Epithelial cell of proximal tubule (primary cell): ENCODE measurements at regions not wholly inside any gene's neighbourhood (a gene's known extent, or its start where the extent isn't known, plus 50 kb on each side); places are given as distances from the start of the nearest gene placed in this dataset.

Experiments used
- DNase-seq: peaks from one replicate; pipeline ENCODE4 v3.0.0-alpha.2; 2011; ENCODE audit warnings: low read depth
- H3K4me3 ChIP-seq: 2 replicates; pipeline ENCODE4 v1.5.1; 2011; ENCODE audit warnings: low read depth, mild to moderate bottlenecking, low read length
- TF ChIP-seq, protein P1 (sequence below): conservative IDR thresholded peaks from 2 replicates; pipeline ENCODE4 v1.5.1; 2012; ENCODE audit warnings: low read depth, mild to moderate bottlenecking, low read length

DNA sequence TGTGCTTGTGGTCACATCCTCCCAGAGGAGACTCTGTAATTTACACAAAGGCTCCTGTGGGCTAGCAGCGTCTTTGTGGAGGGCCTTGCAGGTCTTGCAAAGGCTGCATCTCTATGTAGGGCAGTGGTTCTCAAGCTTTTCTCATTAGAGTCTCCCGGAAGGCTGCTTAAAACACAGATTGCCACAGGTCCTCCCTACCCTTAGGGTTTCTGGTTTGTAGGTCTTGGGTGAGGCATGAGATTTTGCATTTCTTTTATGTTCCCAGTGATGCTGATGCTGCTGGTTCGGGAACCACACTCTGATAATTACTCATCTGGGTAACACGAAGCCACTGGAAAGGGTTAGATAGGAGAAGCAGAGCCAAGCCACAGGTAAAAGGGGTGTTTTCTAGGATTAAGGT lies 151.3 kb upstream of the ZBED5 start:
- no peak overlapping the region for H3K4me3 ChIP-seq
- no peak for DNase-seq
- TF ChIP-seq, protein P1, sequence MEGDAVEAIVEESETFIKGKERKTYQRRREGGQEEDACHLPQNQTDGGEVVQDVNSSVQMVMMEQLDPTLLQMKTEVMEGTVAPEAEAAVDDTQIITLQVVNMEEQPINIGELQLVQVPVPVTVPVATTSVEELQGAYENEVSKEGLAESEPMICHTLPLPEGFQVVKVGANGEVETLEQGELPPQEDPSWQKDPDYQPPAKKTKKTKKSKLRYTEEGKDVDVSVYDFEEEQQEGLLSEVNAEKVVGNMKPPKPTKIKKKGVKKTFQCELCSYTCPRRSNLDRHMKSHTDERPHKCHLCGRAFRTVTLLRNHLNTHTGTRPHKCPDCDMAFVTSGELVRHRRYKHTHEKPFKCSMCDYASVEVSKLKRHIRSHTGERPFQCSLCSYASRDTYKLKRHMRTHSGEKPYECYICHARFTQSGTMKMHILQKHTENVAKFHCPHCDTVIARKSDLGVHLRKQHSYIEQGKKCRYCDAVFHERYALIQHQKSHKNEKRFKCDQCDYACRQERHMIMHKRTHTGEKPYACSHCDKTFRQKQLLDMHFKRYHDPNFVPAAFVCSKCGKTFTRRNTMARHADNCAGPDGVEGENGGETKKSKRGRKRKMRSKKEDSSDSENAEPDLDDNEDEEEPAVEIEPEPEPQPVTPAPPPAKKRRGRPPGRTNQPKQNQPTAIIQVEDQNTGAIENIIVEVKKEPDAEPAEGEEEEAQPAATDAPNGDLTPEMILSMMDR: no peak

- no peak for DNase-seq
- TF ChIP-seq, protein P1: no peak
- no peak overlapping the region for H3K4me3 ChIP-seq
Measured at GRCh38 chr11:11004069-11004468, 146.2 kb upstream of the ZBED5 start.

- DNase-seq: no peak
- TF ChIP-seq, protein P1: no peak
- H3K4me3 ChIP-seq: no peak overlapping the region
Measured at GRCh38 chr11:11003226-11003625, 145.4 kb upstream of the ZBED5 start.

DNA sequence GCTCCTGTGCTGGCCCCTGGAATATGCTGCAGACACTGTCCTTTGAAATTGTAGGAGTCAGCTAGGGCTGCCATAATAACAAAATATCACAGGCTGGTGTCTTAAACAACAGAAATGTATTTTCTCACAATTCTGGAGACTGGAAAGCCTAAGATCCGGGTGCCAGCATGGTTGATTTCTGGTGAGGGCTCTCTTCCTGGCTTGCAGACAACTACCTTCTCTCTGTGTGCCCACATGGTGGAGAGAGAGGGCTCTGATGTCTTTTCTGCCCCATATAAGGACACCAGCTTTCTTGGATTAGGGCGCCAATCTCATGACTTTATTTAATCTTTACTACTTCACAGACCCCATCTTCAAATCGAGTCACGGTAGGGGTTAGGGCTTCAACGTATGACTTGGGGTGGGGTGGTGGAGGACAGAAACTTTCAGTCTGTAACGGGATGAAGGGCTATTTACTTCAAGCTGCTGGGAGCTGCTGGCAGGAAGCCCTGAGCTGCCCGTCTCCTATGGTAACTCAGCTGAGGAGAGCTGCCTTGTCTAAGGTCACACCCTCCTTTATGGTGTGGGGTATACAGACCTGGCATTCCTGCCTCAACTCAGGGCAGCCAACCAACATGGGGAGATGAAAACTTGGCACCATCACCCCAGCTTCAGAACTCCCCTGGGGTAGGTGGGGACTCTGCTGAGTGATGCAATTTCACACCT lies 142.9 kb upstream of the ZBED5 start:
- TF ChIP-seq, protein P1: no peak
- no peak overlapping the region for H3K4me3 ChIP-seq
- no peak for DNase-seq

DNA sequence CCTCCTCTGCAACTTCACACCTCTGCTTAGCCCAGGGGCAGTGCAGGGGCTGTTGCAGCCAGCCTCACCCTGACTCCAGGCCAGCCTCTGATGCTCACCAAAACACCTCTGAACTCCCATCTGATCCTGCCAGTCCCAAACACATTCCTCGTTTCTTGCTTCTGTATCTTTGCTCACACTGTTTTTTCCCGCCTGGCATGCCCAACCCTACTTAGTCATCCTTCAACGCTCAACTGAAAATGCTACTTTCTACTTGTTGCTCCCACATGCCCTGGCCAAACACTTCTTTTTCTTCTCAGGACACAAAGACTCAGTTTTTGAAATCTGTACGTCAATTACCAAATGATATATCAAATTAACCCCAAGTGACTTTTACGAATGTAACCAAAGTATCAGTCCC lies 140.8 kb upstream of the ZBED5 start:
- H3K4me3 ChIP-seq: no peak overlapping the region
- TF ChIP-seq, protein P1: no peak
- no peak for DNase-seq

DNA sequence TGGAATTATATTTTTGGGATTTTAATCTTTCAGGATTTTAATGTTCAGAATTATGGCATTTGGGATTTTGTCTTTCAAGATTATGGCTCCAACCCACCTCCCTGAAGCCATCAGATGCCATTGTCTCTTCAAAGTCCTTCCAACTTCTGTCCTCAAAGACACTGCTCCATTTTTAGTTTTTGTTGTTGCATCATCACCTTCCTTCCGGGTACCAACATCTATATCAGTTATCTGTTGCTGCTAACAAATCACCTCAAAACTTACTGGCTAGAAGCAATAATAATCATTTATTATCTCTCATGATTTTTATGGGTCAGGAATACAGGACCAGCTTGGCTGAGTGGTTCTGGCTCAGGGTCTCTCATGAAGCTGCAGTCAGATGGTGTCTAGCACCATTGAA lies 138.8 kb upstream of the ZBED5 start:
- no peak for DNase-seq
- TF ChIP-seq, protein P1: no peak
- H3K4me3 ChIP-seq: no peak overlapping the region

DNA sequence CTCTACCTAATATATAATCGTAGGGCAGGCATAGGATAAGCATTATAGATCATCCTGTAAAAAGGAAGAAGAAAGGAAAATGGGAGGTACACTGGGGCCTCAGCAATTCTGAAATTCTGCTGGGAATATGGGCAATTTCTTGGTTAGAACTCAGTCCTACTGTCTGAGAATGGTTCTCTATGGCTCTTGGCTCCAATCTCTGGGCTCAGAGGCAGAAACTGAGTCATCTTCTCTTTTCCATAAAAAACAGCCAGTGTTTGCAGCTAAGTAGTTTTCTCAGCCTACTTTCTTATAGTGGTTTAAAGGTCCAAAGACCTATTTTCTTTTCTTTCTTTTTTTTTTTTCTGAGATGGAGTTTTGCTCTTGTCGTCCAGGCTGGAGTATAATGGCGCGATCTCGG lies 135.8 kb upstream of the ZBED5 start:
- no peak for DNase-seq
- no peak overlapping the region for H3K4me3 ChIP-seq
- TF ChIP-seq, protein P1: no peak
